Stimulated activated memory B cell treated with anti-CD40 and anti-IgM and Interleukin-4, amounts not matched to agents 10 μg/mL and 1 μg/mL and 100 μg/mL, for 72 hours (primary cell): ENCODE measurements at regions not wholly inside any gene's neighbourhood (a gene's known extent, or its start where the extent isn't known, plus 50 kb on each side); places are given as distances from the start of the nearest gene placed in this dataset.

Experiments
- ATAC-seq: fragments of 150-1000 bp; cut with Tn5 transposase; 2 replicates; pipeline ENCODE4 v1.10.0; 2021
- H3K27ac Mint-ChIP-seq: one replicate; pipeline ENCODE4 v1.8.0; 2022; ENCODE audit warnings: mild to moderate bottlenecking, mixed read lengths
- H3K27me3 Mint-ChIP-seq: one replicate; pipeline ENCODE4 v1.8.0; 2022; ENCODE audit warnings: mixed read lengths
- H3K36me3 Mint-ChIP-seq: one replicate; pipeline ENCODE4 v1.8.0; 2022; ENCODE audit warnings: mixed read lengths
- H3K4me1 Mint-ChIP-seq: one replicate; pipeline ENCODE4 v1.8.0; 2022; ENCODE audit warnings: mixed read lengths
- H3K4me3 Mint-ChIP-seq: one replicate; pipeline ENCODE4 v1.8.0; 2022; ENCODE audit warnings: mild to moderate bottlenecking, moderate library complexity, mixed read lengths
- H3K9me3 Mint-ChIP-seq: one replicate; pipeline ENCODE4 v1.8.0; 2022; ENCODE audit warnings: mixed read lengths

GRCh38 chr3:83482402-83483070 lies 1476.3 kb upstream of the CADM2 start:
- Mint-ChIP-seq H3K27ac (no peak overlapping the region), H3K36me3 (no peaks in the 10 kb centered on the region), H3K4me3 (no peak overlapping the region), H3K9me3 (peaks cover 2% of the 10 kb centered on the region), H3K4me1 (no peaks in the 10 kb centered on the region), H3K27me3 (no peaks in the 10 kb centered on the region)
- ATAC-seq = no peak

DNA sequence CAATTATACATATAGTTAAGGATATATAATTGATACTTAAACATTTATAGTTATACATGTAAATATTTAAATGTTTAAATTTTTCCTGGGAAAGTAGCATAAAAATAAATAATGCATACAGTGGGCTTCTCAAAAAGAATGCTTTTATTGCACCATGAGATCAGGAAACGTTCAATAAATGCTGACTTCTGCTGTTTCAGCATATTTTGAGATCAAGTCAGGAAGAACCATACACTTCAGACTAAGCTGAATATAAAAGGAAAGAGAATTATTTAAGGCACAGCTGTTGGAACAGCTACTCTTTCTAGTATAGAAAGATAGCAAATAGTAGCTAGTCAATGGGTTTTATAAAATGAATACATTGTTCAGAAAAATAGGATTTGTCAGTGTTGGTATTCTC lies 1462.3 kb upstream of the CADM2 start:
- Mint-ChIP-seq H3K27ac (no peak overlapping the region), H3K36me3 (no peaks in the 10 kb centered on the region), H3K4me1 (no peaks in the 10 kb centered on the region), H3K27me3 (no peaks in the 10 kb centered on the region), H3K4me3 (no peak overlapping the region), H3K9me3 (no peaks in the 10 kb centered on the region)
- no peak for ATAC-seq

DNA sequence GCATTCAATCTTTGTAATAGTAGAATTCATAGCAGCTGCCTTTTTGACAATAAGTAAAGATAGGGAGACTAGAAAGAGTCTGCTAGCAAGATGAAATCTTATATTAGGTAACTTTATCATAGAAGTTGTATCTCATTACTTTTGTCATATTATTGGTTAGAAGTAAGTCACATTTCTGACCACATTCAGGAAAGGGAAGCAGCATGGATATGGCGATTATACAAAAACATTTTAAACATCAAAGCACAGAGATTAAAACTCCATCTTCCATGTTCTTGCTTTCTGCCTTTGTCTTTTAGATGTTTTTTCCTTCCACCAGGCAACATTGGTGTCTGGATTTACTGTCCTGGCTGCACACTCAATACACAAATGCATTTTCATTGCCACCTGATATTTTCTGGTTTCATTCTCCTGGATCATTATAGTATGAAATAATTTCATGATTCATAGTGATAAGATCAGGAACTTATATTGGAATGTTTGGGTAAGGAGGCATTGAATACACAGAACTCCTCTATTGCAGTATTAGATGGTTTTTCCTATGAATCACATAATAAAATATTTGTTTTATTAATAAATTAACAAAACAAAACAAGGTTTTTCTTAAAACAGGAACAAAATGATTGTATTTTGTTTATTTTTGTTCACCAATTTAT lies 1460.3 kb upstream of the CADM2 start:
- Mint-ChIP-seq H3K4me3 (no peak overlapping the region), H3K4me1 (no peaks in the 10 kb centered on the region), H3K27ac (no peak overlapping the region), H3K36me3 (no peaks in the 10 kb centered on the region), H3K27me3 (no peaks in the 10 kb centered on the region), H3K9me3 (no peaks in the 10 kb centered on the region)
- no peak for ATAC-seq

- H3K4me1 Mint-ChIP-seq = no peaks in the 10 kb centered on the region
- no peak overlapping the region for H3K4me3 Mint-ChIP-seq
- ATAC-seq = peak; percentile 47
- no peaks in the 10 kb centered on the region for H3K27me3 Mint-ChIP-seq
- no peak overlapping the region for H3K27ac Mint-ChIP-seq
- H3K9me3 Mint-ChIP-seq = no peaks in the 10 kb centered on the region
- H3K36me3 Mint-ChIP-seq = no peaks in the 10 kb centered on the region
Measured at GRCh38 chr3:83500422-83500821, 1458.4 kb upstream of the CADM2 start.

GRCh38 chr3:83500931-83501330 lies 1457.9 kb upstream of the CADM2 start:
- no peaks in the 10 kb centered on the region for H3K4me1 Mint-ChIP-seq
- no peaks in the 10 kb centered on the region for H3K27me3 Mint-ChIP-seq
- no peak overlapping the region for H3K4me3 Mint-ChIP-seq
- H3K9me3 Mint-ChIP-seq = no peaks in the 10 kb centered on the region
- H3K27ac Mint-ChIP-seq = no peak overlapping the region
- peak; percentile 31 for ATAC-seq
- H3K36me3 Mint-ChIP-seq = no peaks in the 10 kb centered on the region

DNA sequence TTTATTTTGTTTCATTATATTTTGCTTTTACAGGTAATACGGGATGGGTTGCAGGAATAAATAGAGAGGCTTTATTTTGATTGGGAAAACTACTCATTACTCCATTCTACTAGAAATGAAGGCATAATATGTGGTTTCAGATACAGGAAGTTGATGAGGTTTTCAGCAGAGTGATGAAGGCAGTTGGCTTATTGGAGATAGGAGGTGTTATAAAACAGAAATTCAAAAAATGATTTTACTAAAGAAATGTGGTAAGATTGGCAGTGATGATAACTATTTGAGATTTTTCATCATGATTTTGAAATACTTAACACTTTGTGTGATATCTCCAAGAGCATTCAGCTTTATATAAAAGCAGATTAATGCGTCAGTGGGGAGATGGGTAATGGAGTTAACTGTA lies 1445.7 kb upstream of the CADM2 start:
- no peak for ATAC-seq
- H3K36me3 Mint-ChIP-seq = no peaks in the 10 kb centered on the region
- no peak overlapping the region for H3K4me3 Mint-ChIP-seq
- H3K27ac Mint-ChIP-seq = no peak overlapping the region
- peaks cover 3% of the 10 kb centered on the region for H3K9me3 Mint-ChIP-seq
- no peaks in the 10 kb centered on the region for H3K27me3 Mint-ChIP-seq
- no peaks in the 10 kb centered on the region for H3K4me1 Mint-ChIP-seq

- Mint-ChIP-seq H3K4me3 (no peak overlapping the region), H3K27me3 (no peaks in the 10 kb centered on the region), H3K9me3 (peaks cover 3% of the 10 kb centered on the region)
Measured at GRCh38 chr3:83513677-83514076, 1445.1 kb upstream of the CADM2 start.

DNA sequence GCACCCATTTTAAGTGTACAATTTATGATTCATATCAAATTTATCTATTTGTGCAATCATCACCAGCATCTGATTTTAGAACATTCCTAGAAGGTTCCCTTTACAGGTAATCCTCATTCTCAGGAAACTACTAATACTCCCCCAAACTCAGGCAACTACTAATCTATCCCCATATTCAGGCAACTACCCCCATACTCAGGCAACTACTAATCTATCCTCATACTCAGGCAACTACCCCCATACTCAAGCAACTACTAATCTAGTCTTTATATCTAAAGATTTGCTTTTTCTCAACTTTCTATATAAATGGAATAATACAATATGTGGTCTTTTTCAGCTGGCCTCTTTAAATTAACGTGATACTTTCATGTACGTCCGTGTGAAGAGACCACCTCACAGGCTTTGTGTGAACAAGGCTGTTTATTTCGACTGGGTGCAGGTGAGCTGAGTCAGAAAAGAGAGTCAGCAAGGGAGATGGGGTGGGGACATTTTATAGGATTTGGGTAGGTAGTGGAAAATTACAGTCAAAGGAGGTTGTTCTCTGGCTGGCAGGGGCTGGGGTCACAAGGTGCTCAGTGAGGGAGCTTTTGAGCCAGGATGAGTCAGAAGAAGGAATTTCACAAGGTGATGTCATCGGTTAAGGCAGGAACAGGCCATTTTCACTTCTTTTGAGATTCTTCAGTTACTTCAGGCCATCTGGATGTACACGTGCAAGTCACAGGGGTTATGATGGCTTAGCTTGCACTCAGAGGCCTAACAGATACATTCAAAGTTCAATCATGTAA lies 1444.5 kb upstream of the CADM2 start:
- Mint-ChIP-seq H3K4me1 (no peaks in the 10 kb centered on the region), H3K4me3 (no peak overlapping the region), H3K27ac (no peak overlapping the region), H3K27me3 (no peaks in the 10 kb centered on the region), H3K36me3 (no peaks in the 10 kb centered on the region), H3K9me3 (peaks cover 3% of the 10 kb centered on the region)
- ATAC-seq = no peak

More at GRCh38 chr3:83513677-83514076, 1445.1 kb upstream of the CADM2 start:
- no peak overlapping the region for H3K27ac Mint-ChIP-seq
- no peaks in the 10 kb centered on the region for H3K36me3 Mint-ChIP-seq
- H3K4me1 Mint-ChIP-seq = no peaks in the 10 kb centered on the region
- no peak for ATAC-seq

DNA sequence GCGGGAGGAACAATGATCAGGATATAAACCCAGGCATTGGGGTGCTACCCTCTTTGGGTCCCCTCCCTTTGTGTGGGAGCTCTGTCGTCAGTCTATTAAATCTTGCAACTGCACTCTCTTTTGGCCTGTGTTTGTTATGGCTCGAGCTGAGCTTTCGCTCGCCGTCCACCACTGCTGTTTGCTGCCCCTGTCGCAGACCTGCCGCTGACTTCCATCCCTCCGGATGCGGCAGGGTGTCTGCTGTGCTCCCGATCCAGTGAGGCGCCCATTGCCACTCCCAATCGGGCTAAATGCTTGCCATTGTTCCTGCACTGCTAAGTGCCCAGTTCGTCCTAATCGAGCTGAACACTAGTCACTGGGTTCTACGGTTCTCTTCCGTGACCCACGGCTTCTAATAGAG lies 1443.7 kb upstream of the CADM2 start:
- H3K4me3 Mint-ChIP-seq = no peak overlapping the region
- no peaks in the 10 kb centered on the region for H3K4me1 Mint-ChIP-seq
- no peaks in the 10 kb centered on the region for H3K36me3 Mint-ChIP-seq
- peaks cover 3% of the 10 kb centered on the region for H3K9me3 Mint-ChIP-seq
- ATAC-seq = no peak
- no peaks in the 10 kb centered on the region for H3K27me3 Mint-ChIP-seq
- H3K27ac Mint-ChIP-seq = no peak overlapping the region

DNA sequence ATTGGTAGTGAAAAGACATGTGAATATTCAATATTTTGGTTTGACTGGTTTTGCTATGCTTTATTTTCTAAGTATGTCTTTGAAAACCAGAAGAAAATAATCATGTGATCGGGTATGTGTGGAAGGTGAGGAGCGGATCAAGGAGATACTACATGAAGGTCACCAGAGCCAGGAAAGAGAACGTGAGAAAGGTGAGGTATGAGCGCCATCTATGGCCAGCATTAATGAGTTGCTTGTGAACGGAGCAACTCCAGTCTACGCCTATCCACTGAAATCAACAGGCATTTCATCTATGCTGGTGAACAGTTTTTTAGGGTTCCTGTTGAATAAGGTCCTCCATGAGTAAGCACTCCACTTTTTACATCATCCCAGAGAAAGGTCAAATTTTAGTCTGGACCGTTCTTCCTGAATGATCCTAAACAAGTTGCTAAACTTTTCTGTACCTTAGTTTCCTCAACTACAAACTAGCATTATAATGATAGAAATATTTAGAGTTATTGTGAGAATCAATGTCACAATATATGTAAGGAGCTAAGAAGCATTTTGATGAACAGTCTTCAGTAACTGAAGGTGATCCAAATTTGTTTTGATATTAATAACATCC lies 1435.2 kb upstream of the CADM2 start:
- Mint-ChIP-seq H3K36me3 (no peaks in the 10 kb centered on the region), H3K4me3 (no peak overlapping the region), H3K9me3 (no peaks in the 10 kb centered on the region), H3K27me3 (no peaks in the 10 kb centered on the region), H3K4me1 (no peaks in the 10 kb centered on the region), H3K27ac (no peak overlapping the region)
- ATAC-seq = no peak

DNA sequence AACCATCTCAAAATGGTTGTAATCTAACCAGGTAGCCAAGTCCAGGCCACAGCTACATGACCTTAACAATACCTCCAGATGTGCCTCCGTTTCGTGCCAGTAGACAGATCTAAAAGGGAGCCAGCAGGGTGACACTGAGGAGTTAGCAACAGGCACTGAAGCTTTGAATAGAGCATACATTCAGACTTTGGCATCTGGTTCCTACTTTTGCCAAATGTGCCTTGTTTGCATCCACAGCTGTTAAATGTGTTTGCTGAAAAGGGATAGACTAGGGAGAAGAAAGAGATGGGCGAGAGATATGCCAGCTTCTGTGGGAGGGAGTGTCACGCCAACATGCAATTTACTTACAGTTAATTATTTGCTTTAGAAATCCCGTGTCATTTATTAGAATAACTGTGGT lies 1433.9 kb upstream of the CADM2 start:
- no peaks in the 10 kb centered on the region for H3K36me3 Mint-ChIP-seq
- no peak overlapping the region for H3K27ac Mint-ChIP-seq
- no peaks in the 10 kb centered on the region for H3K27me3 Mint-ChIP-seq
- H3K4me3 Mint-ChIP-seq = no peak overlapping the region
- H3K9me3 Mint-ChIP-seq = no peaks in the 10 kb centered on the region
- H3K4me1 Mint-ChIP-seq = no peaks in the 10 kb centered on the region
- ATAC-seq = no peak

GRCh38 chr3:83559082-83559481 lies 1399.7 kb upstream of the CADM2 start:
- Mint-ChIP-seq H3K27me3 (no peaks in the 10 kb centered on the region), H3K27ac (no peak overlapping the region), H3K4me3 (no peak overlapping the region), H3K36me3 (no peaks in the 10 kb centered on the region), H3K4me1 (no peaks in the 10 kb centered on the region), H3K9me3 (peaks cover 11% of the 10 kb centered on the region)
- ATAC-seq = no peak

DNA sequence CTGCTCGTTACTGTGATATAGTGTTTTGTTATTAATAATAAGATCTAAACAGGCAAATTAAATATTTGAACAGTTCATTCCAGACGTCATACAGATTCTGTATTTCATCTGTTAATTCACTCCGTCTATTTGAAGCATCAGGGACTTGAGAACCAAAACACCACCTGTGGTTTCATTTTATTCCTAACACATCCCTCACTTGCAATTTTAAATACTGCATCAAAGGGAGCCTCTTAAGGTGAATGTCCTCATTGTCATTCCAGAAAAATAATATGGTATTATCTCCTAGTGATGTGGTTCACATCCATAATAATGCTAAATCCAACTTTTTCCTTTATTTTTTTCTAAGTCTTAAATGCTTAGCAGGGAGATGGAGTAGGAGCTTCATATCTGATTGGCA lies 1390.9 kb upstream of the CADM2 start:
- no peaks in the 10 kb centered on the region for H3K4me1 Mint-ChIP-seq
- no peak overlapping the region for H3K27ac Mint-ChIP-seq
- no peak for ATAC-seq
- H3K27me3 Mint-ChIP-seq = no peaks in the 10 kb centered on the region
- no peaks in the 10 kb centered on the region for H3K9me3 Mint-ChIP-seq
- no peak overlapping the region for H3K4me3 Mint-ChIP-seq
- no peaks in the 10 kb centered on the region for H3K36me3 Mint-ChIP-seq

- Mint-ChIP-seq H3K27ac (no peak overlapping the region), H3K27me3 (no peaks in the 10 kb centered on the region), H3K9me3 (peaks cover 6% of the 10 kb centered on the region), H3K4me3 (no peak overlapping the region), H3K36me3 (no peaks in the 10 kb centered on the region), H3K4me1 (no peaks in the 10 kb centered on the region)
- no peak for ATAC-seq
Measured at GRCh38 chr3:83581546-83581945, 1377.2 kb upstream of the CADM2 start.

- Mint-ChIP-seq H3K9me3 (no peaks in the 10 kb centered on the region), H3K27me3 (no peaks in the 10 kb centered on the region), H3K36me3 (no peaks in the 10 kb centered on the region), H3K27ac (no peak overlapping the region), H3K4me1 (no peaks in the 10 kb centered on the region), H3K4me3 (no peak overlapping the region)
- no peak for ATAC-seq
Measured at GRCh38 chr3:83601704-83602103, 1357.1 kb upstream of the CADM2 start.
